CD4-positive, alpha-beta T cell treated with Interleukin-1 beta for 1 hour (primary cell): ENCODE measurements at regions not wholly inside any gene's neighbourhood (a gene's known extent, or its start where the extent isn't known, plus 50 kb on each side); places are given as distances from the start of the nearest gene placed in this dataset.

Experiments
- DNase-seq, 2 donors: peaks; one replicate each; pipeline ENCODE4 v3.0.0-alpha.2; 2020 to 2022

GRCh38 chr11:116172156-116172555, 600.6 kb downstream of the BUD13 start:
- no peak for DNase-seq

- no peak for DNase-seq
These were observed 601.3 kb downstream of the BUD13 start for GRCh38 chr11:116171271-116172140.

GRCh38 chr11:116170526-116171120, 602.2 kb downstream of the BUD13 start:
- no peak for DNase-seq

GRCh38 chr11:116169776-116170175, 603.0 kb downstream of the BUD13 start:
- no peak for DNase-seq

- no peak for DNase-seq
These were observed 604.4 kb downstream of the BUD13 start for GRCh38 chr11:116168459-116168787.

- no peak for DNase-seq
These were observed 604.9 kb downstream of the BUD13 start for GRCh38 chr11:116167706-116168458.

GRCh38 chr11:116166573-116167465, 606.0 kb downstream of the BUD13 start:
- no peak for DNase-seq

GRCh38 chr11:116164843-116165242, 607.9 kb downstream of the BUD13 start:
- DNase-seq, result no peak

- no peak for DNase-seq
These were observed 609.9 kb downstream of the BUD13 start for GRCh38 chr11:116162886-116163230.

- no peak for DNase-seq
These were observed 610.5 kb downstream of the BUD13 start for GRCh38 chr11:116162086-116162885.

- DNase-seq, result no peak
These were observed 624.1 kb downstream of the BUD13 start for GRCh38 chr11:116148645-116149044.

- DNase-seq, result no peak
These were observed 624.7 kb downstream of the BUD13 start for GRCh38 chr11:116148056-116148455.

- DNase-seq, result no peak
These were observed 627.5 kb downstream of the BUD13 start for GRCh38 chr11:116145187-116145865.

- DNase-seq, result no peak
These were observed 628.3 kb downstream of the BUD13 start for GRCh38 chr11:116144387-116144958.

- DNase-seq, result no peak
These were observed 634.1 kb upstream of the CADM1 start for GRCh38 chr11:116138280-116138679.

GRCh38 chr11:116137753-116138152, 633.5 kb upstream of the CADM1 start:
- DNase-seq, result no peak

- no peak for DNase-seq
These were observed 632.9 kb upstream of the CADM1 start for GRCh38 chr11:116136987-116137674.

GRCh38 chr11:116135891-116136290, 631.7 kb upstream of the CADM1 start:
- no peak for DNase-seq

- DNase-seq, result no peak
These were observed 630.2 kb upstream of the CADM1 start for GRCh38 chr11:116134450-116134849.

- DNase-seq, result no peak
These were observed 628.2 kb upstream of the CADM1 start for GRCh38 chr11:116132273-116132978.
